HG02885 (cell line): ENCODE measurements at regions not wholly inside any gene's neighbourhood (a gene's known extent, or its start where the extent isn't known, plus 50 kb on each side); places are given as distances from the start of the nearest gene placed in this dataset.
A peak's percentile ranks its signal among the peaks of the same experiment; 100 is the strongest.
"Not testable (repeated sequence)": the region's sequence is repeated elsewhere in the genome, so short reads cannot be mapped to it uniquely, and the experiment has no call there.

Experiments used
- ATAC-seq: cut with Tn5 transposase; IDR thresholded peaks from one replicate; pipeline ENCODE4 v1.9.1; 2021; ENCODE audit warnings: mild to moderate bottlenecking; ENCODE audit not compliant: unreplicated experiment, poor library complexity

- no peak for ATAC-seq
Observed at GRCh38 chr3:38966811-38967692, 84.7 kb downstream of the SCN11A start.

DNA sequence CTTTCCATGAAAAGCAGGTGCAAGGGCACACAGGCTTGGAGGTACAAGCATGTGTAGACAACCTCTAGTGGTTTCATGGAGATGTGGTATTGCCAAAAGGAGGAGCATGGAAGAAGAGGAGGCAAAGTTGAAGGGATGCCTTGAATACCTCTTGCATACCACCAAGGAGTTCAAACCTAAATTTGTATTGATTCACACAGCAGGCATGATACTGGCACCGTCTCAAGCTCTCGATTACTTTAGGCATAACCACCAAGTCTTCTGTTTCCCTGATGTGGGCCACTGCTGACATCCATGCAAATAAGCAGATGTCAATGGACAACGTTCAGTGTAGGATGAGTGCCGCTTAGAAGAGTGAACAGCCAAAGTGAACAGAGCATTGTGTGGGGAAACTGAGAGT is 87.1 kb downstream of the SCN11A start:
- no peak for ATAC-seq

DNA sequence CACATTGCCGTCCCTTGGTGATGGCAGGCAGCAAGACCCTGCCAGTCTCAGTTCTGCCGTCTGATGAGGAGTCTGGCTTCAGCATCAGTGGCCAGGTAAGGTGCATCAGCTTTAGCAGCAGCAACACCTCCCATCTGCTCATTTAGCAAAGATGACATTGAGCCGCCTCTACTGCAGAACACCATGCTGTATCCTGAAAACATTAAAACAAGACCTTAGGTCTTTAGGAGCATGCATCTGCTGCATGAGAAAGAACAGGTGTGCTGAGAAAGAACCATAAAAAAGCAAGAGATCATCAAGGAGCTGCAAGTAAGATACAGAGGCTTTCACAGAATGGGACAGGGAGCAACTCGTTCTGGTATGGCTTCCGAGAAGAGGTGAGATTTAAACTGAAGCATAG is 87.5 kb downstream of the SCN11A start:
- no peak for ATAC-seq

DNA sequence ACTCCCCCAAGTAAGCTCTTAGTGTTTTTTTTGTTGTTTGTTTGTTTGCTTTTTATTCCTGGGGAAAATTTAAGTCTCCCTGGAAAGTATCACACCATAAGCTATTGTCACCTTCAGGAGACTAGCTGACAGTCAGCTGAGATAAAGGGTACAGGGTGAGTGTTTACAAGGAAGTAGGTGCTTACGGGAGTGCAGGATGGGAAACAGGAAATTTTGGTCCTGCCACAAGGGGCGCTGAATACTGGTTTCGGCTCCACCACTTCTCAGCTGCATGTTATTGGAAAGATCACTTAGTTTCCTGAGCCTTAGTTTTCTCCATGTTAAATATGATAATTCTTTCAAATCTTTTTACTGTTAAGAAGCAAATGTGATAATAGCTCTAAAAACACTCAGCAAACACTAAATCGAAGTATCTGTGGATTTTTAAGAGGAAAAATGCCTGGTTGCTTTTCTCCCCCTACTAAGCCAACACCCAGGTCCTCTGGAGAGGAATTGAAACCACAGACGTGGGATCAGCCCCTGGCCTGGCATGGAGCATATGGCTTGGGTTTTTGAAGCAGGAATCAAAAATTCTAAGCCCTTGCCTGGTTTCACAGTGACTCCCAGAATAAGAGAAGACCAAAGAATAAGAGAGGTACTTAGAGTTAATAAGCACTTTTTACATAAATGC is 90.7 kb downstream of the SCN11A start:
- peak; percentile 74 for ATAC-seq

DNA sequence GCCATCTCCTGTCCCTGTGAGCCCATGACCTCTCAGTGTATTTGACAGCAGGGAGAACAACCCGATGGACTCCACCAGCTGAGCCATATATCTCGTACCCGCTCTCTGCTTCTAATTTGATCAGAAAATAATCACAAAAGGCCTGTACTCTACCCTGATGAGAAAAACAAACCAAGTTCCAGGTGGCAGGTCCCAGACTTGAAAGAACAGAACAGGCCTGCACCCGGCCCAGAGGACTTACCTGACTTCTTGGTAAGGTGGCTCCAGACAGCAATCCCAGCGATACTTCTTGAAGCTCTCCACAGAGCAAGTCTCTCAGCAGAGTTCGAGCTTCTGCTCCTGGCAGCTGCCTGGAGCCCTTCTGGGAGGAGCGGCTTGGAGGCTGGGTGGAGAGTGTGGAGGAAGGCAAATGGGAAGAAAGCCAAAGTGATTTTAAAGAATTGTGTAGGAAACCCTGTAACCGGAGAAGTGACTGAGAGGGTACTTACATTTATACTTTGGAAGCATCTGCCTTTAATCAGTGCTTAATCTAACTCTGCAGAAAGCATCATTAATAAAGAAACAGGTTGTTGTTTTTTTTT is 91.6 kb downstream of the SCN11A start:
- no peak for ATAC-seq

DNA sequence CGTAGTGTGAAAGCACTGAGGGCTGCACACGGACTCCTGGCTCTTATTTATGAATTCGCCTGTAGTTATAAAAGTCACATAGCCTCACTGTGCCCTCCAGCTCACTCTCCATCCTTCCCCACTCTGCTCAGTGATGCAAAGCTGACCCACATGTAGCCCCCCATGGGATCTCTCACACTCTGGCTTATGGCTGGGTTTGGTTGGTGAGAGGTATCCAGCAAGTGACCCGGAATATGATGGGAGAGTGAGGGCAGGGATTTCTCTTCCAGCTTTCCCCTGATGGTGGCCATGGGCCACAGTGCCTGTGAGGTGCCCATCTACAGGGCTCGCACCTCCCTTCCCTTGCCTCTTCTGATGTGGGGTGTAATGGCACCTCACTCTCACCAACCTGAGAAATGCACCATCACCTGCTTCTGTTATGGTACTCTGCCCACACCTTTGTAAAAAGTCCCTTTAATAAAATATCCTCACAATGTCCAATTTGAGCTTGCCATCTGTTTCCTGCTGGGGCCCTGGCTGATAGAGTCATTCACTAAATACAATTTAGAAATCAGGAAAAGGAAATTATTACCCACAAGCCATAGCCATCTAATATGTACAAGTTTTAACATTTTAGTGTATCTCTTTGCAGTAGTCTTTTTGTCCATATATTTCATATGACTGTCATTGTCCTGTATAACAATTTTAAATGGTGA is 93.6 kb downstream of the SCN11A start:
- ATAC-seq: no peak

GRCh38 chr3:38957296-38957695 is 94.4 kb downstream of the SCN11A start:
- ATAC-seq: no peak

DNA sequence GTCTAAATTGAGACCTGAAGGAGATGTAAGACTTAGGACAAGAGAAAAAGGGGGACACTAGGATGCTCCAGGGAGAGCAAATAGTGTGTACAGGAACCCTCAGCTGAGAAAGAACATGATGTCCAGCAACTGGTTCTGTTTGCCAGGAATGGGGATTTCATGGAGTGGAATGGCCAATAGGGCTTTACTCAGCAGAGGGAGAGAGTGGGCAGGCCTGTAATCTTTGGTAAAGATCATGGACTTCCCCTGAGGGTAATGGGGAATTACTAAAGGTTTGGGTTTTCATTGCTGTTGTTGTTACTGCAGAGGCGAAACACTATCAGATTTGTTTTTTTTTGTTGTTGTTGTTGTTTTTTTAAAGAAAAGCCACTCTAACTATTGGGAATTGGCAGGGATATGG is 99.0 kb downstream of the SCN11A start:
- ATAC-seq: no peak

- not testable (repeated sequence) for ATAC-seq
Observed at GRCh38 chr3:38951167-38951566, 100.6 kb downstream of the SCN11A start.

GRCh38 chr3:38950581-38950980 is 101.2 kb downstream of the SCN11A start:
- no peak for ATAC-seq

GRCh38 chr3:38949994-38950393 is 101.8 kb downstream of the SCN11A start:
- ATAC-seq: no peak

DNA sequence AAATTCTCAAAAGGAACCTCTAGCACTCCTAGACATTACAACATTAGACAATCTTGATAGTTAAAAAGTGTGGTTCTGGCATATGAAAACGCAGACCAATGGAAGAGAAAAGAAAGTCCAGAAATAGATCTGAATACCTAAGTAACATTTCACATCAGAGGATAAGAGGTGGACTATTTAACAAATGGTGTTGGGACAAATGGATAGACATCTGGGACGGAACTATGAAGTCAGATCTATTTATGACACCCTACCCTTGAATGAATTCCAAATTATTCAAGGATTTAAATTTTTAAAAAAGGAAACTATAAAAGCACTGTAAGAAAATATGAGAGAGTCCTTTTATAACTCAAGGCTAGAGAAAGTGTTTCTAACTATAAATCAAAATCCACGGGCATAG is 111.3 kb downstream of the SCN11A start:
- no peak for ATAC-seq

DNA sequence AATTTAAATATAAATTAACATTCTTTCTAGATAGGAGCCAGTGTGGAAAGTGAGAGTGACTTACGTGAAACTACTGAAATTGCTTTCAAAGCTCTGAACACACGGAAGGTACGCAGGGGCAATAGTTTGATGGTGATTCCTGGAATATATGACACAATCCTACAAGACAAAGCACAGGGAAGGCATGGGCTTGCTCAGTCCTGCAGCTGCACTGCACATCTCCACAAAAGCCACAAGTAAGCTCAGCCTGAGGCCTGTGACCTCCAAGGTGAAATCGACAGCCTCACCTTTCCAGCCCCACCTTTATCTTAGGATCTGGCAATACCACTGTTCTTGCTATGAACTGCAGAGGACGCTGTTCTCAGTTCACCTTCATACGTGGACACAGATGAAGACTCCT is 109.3 kb upstream of the SCN10A start:
- no peak for ATAC-seq

DNA sequence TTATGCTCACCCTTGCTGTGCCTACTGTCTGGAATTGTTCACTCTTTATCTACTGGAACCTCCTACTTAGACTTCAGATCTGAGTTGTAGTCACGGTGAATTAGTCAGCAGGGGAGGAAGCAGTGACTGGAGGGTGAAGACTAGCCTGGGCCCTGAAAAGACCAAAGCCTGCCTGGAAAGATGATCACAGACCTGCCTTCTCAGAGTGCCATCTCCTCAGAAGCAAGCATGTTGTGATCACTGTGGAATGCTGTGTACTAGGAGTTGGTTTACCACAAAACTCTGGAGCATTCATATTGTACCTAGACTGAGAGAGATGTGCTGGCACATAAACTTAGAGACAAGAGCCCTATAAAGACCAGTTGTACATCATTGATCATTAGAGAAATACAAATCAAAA is 100.7 kb upstream of the SCN10A start:
- ATAC-seq: no peak

- no peak for ATAC-seq
Observed at GRCh38 chr3:38907426-38907825, 91.4 kb upstream of the SCN10A start.

DNA sequence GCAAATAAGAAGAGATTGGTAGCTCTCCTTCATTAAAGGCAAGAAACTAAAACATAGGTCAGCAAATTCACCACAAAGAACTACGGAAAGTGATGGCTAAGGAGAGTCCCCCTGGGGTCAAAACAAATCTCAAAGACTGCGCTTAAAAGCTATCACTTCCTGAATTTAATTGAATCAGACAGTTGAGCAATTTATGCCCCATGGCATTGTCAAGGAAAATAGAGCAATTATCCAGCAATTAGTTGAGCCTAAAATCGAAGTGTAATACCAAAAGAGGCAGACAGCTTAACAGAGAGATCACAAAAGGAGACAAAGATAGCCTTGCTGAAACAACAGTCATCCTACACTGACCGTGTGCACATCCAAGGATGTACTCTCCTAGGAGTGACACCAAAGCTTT is 74.4 kb upstream of the SCN10A start:
- no peak for ATAC-seq

GRCh38 chr3:38878646-38879045 is 62.6 kb upstream of the SCN10A start:
- ATAC-seq: no peak
